ENCODE measurements at regions not wholly inside any gene's neighbourhood (a gene's known extent, or its start where the extent isn't known, plus 50 kb on each side); places are given as distances from the start of the nearest gene placed in this dataset.
A peak's percentile ranks its signal among the peaks of the same experiment; 100 is the strongest.

- no peak for DNase-seq (ENCODE audit: low spot score)
Observed at GRCh38 chr11:69348414-69349235, 54.7 kb downstream of the MYEOV start.

- DNase-seq (ENCODE audit: low spot score): no peak
Observed at GRCh38 chr11:69350040-69350439, 56.1 kb downstream of the MYEOV start.

DNA sequence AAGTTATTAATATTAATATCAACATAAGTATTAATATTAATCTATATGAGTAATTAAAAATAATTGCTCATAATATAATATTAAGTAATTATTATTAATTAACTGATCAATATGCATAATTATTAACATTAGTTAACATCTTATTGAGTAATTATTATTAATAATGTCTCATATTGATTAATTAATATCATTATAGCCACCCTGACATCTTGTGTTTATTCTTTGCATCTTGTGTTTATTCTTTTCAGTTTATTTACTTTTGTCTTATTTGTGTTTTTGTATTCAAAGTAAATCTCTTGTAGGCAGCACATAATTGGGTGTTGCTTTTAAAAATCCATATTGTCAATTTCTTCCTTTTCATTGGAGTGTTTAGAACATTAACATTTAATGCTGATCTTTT lies 56.6 kb downstream of the MYEOV start:
- DNase-seq (ENCODE audit: low spot score): no peak

GRCh38 chr11:69351460-69351859 lies 57.5 kb downstream of the MYEOV start:
- DNase-seq (ENCODE audit: low spot score): peak; percentile 64

DNA sequence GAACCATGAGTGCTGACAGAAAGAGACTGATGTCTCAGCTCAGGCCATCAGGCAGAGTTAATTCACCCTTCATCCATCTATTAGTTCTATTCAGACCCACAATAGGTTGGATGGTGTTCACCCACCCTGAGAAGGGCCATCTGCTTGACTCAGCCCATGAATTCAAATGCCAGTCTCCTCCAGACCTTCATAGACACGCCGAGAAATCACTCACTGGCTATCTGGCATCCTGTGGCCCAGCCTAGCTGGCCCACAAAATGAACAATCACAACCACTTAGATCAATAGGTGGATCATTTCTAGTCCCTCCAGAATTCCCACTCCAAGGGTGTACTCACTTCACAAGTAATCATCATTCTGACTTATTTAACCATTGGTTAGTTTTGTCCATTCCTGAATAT lies 58.2 kb downstream of the MYEOV start:
- DNase-seq (ENCODE audit: low spot score): no peak

GRCh38 chr11:69352715-69353319 lies 58.9 kb downstream of the MYEOV start:
- DNase-seq (ENCODE audit: low spot score): peak; percentile 50

GRCh38 chr11:69353696-69354544 lies 60.0 kb downstream of the MYEOV start:
- no peak for DNase-seq (ENCODE audit: low spot score)

DNA sequence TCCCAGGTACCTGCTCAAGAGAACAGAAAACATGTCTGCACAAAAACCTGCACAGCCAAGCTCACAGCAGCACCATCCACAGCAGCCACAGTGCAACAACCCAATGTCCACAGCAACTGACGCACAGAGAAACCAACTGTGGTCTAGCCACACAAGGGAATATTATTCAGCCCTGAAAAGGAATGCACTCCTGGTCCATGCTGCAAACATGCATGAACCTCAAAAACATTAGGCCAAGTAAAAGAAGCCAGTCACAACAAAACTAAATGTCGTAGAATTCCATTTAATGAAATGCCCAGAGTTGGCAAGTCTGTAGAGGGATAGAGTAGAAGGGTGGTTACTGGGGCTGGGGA lies 60.6 kb downstream of the MYEOV start:
- DNase-seq (ENCODE audit: low spot score): no peak

- DNase-seq (ENCODE audit: low spot score): no peak
Observed at GRCh38 chr11:69355346-69355940, 61.5 kb downstream of the MYEOV start.

- DNase-seq (ENCODE audit: low spot score): no peak
Observed at GRCh38 chr11:69355959-69356702, 62.2 kb downstream of the MYEOV start.

DNA sequence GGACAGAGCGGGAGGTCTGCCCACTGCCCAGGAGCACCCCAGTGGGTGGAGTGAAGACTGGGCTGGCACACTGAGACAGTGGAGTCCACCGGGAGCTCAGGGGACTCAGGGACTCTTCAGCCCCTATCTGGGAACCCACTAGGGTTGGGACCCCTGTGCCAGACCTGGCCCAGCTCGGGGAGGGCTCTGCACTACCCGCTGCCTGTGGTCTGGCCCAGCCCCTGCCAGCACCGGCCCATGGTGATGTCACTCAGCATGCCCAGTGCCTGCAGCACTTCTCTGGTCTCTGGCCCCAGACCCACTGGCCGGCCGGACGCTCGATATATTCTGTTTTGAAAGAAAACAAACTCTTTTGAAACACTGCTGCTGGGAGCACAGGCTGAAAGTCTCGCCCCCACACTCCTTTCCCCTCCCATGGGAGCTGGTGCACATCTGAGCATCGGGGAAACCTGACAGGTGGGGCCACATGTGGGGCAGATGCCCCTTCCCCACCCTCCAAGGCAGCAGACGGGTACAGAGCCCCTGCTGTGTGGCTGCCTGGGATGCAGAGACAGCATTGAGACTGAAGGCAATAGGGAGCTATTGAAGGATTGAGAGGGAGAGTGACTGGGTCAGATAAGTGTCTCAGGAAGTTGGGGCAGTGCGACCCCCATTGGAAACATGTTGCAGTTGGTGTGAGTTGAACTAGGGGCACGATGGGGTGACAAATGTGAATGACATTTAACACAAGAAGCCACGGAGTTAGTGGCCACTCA lies 62.9 kb downstream of the MYEOV start:
- DNase-seq (ENCODE audit: low spot score): no peak

DNA sequence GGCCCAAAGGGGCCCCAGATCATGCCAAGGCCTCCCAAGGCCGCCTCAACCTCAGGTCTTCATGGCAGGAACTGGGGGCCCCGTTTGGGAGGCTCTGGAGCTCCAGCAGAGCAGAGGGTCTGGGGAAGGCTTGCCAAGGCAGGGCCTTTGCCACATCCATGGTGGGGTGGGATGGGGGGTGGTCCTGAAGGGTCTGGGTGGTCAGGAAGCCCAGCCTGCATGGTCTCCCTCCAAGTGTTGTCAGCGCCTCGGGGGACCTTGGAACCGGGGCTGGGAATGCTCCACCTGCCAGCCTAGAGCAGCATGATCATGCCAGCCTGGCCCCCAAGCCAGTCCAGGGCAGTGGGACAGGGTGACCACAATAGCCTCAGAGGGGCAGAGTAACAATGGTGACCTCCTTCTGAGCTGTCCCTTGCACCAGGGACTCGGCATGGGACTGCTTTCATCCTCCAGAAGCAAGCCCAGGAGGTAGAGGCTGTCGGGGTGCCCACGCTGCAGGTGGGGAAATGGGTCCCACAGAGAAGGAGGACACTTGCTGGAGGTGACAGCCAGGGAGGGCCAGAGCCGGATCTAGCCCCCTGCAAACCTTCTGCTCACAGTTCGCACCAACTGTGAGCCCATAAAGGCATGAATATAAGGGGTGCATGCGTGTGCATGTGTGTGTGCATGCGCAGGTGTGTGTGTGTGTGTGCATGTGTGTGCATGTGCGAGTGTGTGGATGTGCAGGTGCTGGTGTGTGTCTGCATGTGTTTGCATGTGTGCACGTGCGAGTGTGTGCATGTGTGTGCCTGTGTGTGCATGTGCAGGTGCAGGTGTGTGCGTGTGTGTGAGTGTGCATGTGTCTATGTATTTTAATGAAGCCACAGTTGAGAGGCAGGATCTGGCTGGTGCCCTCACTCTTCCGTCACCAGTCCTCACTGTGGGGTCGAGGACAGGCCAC lies 63.8 kb downstream of the MYEOV start:
- no peak for DNase-seq (ENCODE audit: low spot score)

GRCh38 chr11:69358398-69359020 lies 64.6 kb downstream of the MYEOV start:
- DNase-seq (ENCODE audit: low spot score): no peak

DNA sequence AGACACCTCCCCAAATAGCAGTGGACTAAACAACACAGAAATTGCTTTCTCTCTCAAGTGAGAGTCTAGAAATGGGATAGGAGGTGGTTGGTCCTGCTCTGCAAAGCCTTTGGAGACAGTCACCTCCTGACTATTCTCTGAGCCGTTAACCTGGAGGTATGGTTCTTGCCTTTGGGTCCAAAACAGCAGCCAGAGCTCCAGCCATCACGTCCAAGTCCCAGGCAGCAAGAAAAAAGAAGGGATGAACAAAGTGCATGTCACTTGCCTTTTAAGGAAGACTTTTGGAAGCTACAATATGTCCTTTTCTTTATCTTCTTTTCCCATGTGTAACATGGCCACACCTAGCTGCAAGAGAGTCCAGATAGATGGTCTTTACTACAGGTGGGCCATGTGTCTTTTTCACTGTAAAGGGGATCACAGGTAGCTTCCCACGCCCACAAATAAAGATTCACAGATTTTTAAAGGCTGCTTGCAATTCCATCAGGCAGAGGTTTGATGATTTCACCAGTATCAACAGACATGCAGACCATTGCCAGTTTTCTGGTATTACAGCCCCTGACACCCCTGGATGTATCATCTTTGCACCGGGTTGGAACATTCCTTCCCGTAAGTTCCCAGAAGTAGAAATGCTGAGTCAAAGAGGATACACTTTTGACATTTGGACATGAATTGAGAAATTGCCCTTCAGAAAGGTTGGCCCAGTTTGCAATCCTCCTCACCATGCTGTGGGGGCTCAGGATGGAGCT lies 66.0 kb downstream of the MYEOV start:
- DNase-seq (ENCODE audit: low spot score): no peak

- no peak for DNase-seq (ENCODE audit: low spot score)
Observed at GRCh38 chr11:69360606-69361005, 66.7 kb downstream of the MYEOV start.

- DNase-seq (ENCODE audit: low spot score): no peak
Observed at GRCh38 chr11:69361048-69361447, 67.1 kb downstream of the MYEOV start.

GRCh38 chr11:69361466-69361865 lies 67.5 kb downstream of the MYEOV start:
- no peak for DNase-seq (ENCODE audit: low spot score)

- DNase-seq (ENCODE audit: low spot score): no peak
Observed at GRCh38 chr11:69362315-69362714, 68.4 kb downstream of the MYEOV start.

DNA sequence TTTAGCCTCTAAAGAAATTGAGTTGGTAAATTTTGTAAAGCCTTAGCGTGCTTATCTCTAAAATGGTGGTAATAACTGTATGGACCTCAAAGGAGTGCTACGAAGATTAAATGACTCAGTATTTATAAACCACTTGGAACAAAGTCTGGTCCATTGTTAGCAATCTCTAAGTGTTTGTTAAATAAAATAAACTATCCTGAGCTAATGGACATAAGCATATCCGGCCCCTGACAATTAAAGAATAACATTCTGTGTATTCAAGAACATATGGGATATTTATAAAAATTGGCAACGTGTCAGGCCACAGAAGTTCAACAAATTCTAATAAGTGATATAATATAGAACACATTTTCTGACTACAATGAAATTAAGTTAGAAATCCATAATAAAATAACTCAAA lies 71.0 kb downstream of the MYEOV start:
- DNase-seq (ENCODE audit: low spot score): no peak
